GM12873 (cell line): ENCODE measurements at regions not wholly inside any gene's neighbourhood (a gene's known extent, or its start where the extent isn't known, plus 50 kb on each side); places are given as distances from the start of the nearest gene placed in this dataset.

Source experiments
- TF ChIP-seq, protein P1 (sequence below): IDR thresholded peaks from 2 replicates; pipeline ENCODE4 v1.5.1; 2012; ENCODE audit warnings: low read depth, mild to moderate bottlenecking, moderate library complexity, low read length, control low read depth; ENCODE audit not compliant: insufficient read depth; ENCODE audit errors: missing control alignments

DNA sequence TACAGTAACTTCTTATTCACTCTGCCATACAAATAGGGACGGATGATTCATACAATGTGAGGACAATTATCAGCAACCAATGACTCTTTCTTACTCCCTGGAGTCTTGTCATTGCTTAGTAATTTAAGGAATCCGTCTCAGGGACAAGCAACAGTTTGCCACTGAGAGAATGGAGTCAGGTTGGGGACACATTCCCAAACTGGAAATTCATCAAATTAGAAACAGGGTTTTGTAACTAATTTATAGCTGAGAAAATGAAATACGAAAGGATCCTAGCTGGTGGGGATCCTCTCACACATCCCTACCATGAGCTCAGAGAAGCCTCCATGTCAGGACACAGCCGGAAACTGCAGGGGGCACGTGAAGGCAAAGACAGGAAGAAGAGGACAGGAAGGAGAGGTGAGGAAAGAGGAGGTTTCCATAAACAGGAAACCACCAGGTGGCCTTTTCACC lies 50.4 kb upstream of the KDR start:
- TF ChIP-seq, protein P1, sequence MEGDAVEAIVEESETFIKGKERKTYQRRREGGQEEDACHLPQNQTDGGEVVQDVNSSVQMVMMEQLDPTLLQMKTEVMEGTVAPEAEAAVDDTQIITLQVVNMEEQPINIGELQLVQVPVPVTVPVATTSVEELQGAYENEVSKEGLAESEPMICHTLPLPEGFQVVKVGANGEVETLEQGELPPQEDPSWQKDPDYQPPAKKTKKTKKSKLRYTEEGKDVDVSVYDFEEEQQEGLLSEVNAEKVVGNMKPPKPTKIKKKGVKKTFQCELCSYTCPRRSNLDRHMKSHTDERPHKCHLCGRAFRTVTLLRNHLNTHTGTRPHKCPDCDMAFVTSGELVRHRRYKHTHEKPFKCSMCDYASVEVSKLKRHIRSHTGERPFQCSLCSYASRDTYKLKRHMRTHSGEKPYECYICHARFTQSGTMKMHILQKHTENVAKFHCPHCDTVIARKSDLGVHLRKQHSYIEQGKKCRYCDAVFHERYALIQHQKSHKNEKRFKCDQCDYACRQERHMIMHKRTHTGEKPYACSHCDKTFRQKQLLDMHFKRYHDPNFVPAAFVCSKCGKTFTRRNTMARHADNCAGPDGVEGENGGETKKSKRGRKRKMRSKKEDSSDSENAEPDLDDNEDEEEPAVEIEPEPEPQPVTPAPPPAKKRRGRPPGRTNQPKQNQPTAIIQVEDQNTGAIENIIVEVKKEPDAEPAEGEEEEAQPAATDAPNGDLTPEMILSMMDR = no peak

DNA sequence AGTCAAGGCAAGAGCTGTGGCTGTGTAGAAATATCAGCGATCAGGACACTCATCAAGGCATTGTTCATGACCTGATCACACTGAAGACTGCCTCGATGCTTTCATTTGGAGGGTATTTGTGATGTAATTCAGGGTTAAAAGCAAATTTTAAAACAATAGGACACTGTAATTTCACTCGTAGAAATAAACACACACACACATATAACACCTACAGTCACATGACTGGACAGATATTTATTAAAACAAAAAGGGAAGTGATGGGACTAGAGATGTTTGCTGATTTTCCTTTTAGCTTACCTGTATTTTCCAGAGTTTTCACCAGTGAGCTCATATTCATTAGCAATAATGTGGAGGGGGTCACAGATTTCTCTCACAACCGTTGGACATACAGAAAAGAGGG lies 51.1 kb upstream of the KDR start:
- TF ChIP-seq, protein P1 = no peak

DNA sequence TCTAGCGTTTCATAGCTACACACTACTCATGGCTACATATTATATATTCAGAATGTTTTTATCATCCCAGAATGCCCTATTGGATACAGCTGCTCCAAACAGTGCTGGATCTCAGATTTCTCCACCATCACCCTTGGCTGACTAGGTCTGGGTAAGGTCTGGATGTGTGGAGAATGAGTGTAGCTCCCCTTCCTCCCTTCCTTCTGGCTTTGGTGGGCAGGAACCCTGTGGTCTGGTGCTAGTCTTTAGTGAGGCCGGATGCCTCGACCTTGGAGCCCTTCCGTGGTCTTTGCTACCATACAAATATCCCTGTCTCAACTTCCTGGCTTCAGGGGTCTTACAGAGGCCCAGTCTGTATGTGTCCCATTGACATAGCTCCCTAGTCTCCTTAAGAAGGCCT lies 52.1 kb upstream of the KDR start:
- TF ChIP-seq, protein P1 = no peak

DNA sequence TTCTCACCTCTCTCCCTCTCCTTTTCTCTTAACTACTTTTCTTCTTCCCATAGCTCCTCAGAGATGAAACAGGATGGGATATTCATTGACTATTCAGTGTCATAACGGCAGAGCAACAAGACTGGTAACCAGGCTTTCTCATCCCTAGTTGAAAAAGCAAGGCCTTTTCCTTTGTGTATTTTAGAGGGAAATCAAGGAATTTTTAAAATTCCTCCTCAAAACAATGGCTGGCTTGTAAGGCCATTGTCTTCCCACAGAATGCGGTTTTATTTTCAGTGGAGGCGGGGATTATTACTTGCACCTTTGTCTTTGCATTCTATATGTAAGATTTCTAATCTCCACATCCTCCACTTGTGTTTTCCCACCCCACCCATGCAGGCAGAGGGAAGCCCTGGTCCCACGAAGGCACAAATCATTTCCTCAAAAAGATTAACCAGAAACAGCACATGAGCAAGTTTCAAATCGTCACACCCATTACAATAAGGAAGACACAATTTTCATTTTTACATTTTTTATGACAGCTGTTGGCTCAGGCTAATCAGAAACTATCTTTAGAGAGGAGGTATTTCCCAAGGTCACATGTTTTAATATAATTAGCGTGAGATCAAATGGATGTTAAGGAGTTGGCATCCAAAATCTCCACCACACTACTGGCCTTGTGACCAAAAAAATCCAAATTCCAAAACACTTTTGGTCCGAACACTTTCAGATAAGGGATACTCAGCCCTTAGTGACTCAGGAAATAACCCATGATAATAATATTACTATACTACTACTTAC lies 53.0 kb upstream of the KDR start:
- TF ChIP-seq, protein P1 = no peak

DNA sequence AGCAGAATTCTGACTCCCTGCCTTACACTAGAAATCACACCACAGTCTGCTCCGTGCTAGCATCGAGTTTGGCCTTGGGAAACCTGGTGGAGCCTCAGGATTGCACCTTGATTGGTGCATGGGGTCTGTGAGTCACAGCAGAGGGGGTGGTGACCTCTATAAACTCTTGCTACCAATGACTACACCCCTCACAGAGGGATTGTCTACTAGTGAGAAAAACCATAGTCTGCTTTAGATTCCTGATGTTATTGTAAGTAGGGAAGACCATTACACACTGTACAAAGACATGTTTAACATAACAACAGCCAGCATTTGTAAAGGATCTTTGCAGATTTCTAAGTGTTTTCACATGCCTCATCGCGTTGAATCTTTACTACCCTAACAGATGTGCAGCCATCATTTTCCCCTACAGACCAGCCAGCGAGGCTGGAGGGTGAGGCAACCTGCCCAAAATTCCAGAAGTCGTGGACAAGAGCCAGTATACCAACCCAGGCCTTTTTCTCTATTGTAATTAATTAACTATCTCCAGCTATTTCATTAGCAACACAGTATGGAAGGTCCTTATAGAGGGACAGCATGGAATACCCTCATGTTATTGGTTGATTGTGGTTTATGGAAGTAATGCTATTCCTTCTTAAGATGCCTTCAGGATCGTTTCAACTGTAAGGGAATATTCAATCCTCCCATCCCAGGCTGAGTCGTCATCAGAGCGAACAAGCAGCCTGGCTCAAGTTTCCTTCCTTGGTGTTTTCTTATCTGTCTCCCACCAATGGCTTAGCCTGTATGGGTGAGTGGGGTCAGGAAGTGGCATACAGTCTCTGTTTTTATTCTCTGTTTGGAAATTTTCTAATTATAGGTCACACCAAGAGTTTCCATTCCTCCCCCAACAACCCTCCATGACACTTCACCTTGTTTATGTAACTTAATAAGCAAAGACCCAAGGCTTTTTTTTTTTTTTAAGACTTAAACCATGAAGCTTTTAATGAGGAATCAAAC lies 55.9 kb upstream of the KDR start:
- TF ChIP-seq, protein P1 = no peak

DNA sequence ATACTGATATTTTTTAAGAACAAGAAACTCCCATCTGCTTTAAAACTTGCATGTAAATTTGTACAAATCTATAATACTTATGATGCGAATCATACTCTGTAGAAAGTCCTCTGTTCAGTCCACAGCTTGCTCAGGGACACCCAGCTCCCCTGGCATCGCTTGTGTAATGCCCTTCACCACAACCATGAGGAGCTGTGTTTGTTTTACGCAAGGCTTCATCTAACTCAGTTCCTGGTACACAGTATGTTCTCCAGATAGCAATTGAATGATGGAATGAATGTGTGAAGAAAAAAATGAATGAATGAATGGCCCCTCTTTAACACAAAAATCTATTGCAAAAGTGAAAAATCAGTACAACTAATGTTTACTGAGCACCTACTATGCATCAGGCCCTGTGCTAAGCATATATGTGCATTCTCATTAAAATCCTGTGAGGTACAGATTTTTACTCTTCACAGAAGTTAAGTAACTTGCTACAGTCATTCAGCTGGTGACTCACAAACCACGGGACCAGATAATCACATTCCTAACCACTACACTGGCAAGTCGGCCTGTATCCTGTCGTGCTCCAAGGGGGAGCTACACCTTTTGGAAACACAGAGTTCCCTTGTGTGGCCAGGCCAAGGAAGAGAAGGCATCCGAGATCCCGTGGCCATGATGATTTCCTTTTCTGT lies 58.7 kb upstream of the KDR start:
- TF ChIP-seq, protein P1 = no peak
